Stromal cell of bone marrow (primary cell): ENCODE measurements at regions not wholly inside any gene's neighbourhood (a gene's known extent, or its start where the extent isn't known, plus 50 kb on each side); places are given as distances from the start of the nearest gene placed in this dataset.
"Not testable (repeated sequence)": the region's sequence is repeated elsewhere in the genome, so short reads cannot be mapped to it uniquely, and the experiment has no call there.

Experiments used
- DNase-seq: peaks from one replicate; pipeline ENCODE4 v3.0.0-alpha.2; 2012; ENCODE audit warnings: low read depth

GRCh38 chr4:128758314-128758922, 51.1 kb upstream of the JADE1 start:
- DNase-seq: no peak

DNA sequence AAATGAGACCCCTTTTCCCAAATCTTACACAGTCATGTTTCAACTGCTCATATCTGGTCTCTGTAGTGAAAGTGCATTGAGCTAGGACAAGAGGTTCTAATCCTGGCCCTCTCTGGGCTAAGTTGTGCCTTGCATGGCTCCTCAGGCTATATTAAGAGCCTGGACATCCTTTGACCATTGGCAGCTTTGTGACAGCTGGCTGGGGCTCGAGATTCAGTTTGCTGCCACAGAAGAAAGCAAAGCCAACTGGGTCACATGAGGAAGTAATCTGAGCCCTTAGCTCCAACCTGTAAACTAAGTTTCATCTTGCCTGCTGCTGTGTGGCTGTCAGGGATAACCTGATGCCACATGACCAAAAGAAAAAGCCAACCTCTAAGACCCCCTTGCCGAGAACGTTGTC, 51.8 kb upstream of the JADE1 start:
- DNase-seq: no peak

DNA sequence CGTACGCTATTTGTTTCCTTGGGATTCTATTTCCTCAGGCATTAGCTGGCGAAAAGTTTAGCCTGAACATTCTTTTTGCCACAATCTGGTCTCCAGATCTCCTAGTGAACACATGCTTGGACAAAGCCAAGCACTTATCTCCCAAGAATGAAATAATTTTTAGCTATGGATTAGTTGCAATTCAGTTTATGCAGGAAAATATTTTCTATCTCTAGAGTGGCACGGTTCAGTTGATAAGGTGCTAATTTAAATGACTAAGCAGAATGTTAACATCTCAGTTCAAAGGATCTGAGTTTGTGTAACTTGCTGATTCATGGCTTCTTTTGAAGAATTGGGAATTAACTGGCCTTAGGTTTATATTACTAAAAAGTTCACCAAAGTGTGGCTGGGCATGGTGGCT, 58.1 kb upstream of the JADE1 start:
- no peak for DNase-seq

DNA sequence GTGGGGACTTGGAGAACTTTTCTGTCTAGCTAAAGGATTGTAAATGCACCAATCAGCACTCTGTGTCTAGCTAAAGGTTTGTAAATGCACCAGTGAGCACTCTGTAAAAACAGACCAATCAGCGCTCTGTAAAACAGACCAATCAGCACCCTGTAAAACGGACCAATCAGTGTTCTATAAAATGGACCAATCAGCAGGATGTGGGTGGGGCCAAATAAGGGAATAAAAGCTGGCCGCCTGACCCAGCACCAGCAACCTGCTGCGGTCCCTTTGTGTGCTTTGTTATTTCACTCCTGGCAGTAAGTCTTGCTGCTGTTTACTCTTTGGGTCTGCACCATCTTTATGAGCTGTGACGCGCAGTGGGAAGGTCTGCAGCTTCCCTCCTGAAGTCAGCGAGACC, 67.8 kb upstream of the JADE1 start:
- DNase-seq: not testable (repeated sequence)

DNA sequence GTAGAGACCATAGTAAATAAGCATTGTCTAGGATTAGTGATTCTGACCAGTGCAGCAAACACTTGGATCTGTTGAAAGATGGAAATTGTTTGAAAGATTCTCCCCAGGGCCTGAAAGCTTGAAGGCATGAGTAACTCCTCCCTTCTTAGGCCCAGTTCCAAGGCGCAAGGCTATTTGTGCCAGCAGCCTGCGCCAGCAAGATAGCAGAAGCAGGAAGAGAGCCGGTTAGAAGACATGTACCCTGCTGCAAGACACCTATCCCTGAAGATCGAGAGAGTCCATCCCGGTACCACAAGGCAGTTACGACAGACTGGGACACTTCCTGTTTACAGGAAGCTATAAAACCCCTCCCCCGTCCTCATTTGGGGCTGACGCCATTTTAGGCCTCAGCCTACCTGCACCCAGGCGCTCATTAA, 72.4 kb upstream of the JADE1 start:
- no peak for DNase-seq

DNA sequence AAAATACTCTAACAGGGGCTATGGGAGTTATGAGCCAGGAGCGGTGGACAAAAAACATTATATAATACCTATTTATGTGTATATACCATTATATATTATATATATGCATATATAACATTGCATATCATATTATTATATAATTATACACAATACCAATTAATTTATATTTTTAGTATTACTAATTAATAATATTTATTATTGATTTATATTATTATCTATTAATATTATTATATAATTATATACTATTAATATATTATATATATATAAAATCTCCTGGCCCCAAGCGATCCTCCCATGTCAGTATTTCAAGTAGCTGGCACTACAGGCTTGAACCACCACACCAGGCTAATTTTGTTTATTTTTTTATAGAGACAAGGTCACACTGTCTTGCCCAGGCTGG, 73.8 kb upstream of the JADE1 start:
- DNase-seq: no peak

- no peak for DNase-seq
Measured at GRCh38 chr4:128728190-128728589, 81.3 kb upstream of the JADE1 start.

DNA sequence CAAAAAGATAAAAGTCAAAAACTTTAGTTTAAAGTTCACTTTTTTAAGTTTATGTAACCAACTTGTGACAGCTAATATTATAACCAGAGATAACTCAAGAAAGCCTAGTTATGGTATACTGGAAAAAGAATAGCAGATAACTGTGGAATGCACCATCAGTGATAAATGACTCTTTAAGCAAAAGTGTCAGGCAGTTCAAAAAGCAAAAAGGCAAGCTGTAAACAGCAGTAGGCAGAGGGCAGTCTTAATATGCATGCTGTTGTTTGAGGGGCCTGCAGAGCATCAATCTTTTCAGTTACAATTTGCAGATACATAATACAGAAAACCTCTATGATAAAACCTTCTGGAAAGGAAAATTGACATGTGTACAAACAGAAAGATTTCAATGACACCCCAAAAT, 81.8 kb upstream of the JADE1 start:
- DNase-seq: no peak

GRCh38 chr4:128725405-128726055, 84.0 kb upstream of the JADE1 start:
- no peak for DNase-seq

GRCh38 chr4:128722911-128723310, 86.6 kb upstream of the JADE1 start:
- DNase-seq: no peak

DNA sequence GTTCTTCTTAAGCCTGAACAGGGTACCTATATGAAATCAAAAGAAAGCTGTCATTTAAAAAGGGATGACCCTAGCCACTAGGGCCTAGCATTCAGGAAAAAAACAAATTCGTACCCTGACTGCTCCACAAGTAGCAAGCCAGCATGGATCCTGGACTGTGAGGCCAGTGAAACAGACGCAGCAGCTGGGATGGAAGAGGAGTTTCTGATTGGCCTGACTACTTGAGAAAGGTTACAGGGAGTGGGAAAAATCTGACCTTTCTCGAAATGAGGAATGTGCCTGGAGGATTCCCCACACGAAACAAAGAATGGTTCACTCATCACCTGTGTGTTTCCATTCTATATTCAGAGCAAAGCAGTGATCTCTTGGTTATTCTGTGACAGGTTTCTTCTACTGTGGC, 87.6 kb upstream of the JADE1 start:
- no peak for DNase-seq

DNA sequence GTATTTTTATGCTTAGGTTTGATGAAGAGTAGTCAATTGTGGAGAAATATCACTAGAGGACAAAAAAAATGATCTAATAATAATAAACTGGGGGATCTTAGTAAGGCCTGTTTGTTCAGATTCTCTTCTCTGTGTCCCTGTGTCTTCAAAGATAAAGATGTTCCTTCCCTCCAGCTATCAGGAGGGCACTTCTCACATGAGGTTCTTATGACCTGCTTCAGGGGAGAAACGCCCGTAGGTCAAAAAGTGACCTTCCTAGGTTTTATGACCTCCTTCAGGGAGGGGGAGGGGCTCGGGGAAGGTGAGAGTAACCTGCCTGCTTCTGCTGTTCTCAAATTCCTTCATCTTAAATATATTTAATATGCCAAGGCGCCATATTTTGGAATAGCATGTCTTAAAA, 89.2 kb upstream of the JADE1 start:
- no peak for DNase-seq

GRCh38 chr4:128718768-128719167, 90.7 kb upstream of the JADE1 start:
- DNase-seq: peak; percentile 36

DNA sequence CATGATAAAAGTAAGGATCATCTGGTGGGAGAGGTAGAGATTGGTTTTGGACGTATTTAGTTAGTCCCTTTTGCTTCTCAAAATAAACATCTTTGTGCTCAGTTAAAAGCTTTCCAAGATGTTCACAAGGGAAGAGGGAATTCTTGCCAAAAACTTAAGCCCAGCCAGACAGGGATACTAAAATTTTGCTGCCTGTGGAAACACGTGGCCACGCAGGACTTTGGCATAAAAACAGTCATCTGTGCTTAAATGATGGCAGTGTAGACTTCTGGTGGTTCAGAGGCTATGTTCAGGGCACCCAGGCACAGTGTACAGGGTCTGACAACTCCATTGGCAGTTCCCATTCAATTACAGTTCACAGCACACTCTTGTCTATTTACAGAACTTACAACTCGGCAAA, 93.2 kb upstream of the JADE1 start:
- DNase-seq: peak; percentile 47

- DNase-seq: peak; percentile 78
Measured at GRCh38 chr4:128715616-128716015, 93.9 kb upstream of the JADE1 start.

- DNase-seq: no peak
Measured at GRCh38 chr4:128711361-128711760, 98.1 kb upstream of the JADE1 start.

DNA sequence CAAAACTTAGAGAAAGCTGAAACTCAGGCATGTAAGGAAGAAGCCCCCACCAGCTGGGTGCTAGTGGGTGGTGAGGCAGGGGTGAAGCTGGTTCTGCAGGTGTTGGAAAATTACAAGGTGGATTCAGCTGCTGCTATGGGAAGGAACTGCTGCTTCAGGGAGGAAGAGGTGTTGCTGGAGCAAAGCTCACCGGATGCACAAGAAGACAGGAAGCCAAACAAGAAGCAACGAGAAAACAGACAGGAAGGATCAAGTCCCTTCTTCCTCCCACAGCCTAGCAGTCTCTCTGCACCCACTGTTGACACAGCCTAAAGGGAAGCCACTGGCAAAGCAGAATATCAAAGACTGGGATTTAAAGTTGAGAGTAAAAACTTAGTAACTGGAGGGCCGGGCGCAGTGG, 100.2 kb upstream of the JADE1 start:
- no peak for DNase-seq

DNA sequence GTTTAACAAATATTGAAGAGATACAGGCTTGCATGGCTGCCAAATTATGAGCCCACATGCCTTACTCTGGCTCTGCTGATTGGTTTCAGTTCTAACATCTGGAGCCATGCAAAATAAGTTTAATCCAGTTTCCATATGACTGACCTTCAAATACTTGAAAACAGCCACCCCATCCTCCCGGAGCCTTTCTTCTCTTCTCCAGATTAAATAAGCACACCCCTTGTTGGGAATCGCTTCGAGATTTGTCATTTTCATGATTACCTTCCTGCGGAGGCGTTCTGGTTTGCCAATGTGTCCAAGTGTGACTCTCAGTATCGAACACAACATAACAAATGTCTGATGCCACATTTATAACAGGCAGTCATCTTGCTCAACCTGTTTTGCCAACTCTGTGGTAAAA, 101.6 kb upstream of the JADE1 start:
- peak; percentile 47 for DNase-seq

GRCh38 chr4:128703948-128704347, 105.6 kb upstream of the JADE1 start:
- no peak for DNase-seq

DNA sequence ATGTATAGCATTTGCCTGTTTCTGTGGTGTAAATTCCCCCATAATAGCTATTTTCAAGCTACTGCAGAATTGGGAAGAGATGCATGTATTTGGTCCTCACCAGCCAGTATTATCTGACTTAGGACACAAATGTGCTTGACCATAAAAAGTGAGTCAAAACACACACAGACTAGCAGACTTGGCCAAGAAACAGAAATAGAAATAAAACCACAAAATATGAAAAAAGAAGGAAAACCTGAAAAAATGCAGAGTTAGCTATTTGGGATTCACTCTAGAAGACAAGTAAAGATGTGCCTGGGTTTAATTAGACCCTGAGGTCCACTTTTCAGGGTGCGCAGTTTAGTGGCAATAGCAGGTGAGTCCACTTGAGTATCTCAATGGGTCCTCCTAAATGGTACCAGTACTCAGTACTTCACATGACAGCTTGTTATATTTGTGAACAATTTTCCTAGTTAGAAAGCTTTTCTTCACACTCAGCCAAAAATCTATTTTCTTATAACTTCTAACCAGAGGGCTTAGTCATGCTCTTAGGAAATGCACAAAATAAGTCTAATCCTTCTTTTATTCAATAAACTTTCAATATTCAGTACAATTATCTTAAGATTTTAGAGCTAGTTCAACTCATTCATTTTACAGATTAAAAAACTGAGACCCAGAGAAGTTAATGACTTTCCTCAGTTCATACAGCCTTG, 108.7 kb upstream of the JADE1 start:
- DNase-seq: no peak

DNA sequence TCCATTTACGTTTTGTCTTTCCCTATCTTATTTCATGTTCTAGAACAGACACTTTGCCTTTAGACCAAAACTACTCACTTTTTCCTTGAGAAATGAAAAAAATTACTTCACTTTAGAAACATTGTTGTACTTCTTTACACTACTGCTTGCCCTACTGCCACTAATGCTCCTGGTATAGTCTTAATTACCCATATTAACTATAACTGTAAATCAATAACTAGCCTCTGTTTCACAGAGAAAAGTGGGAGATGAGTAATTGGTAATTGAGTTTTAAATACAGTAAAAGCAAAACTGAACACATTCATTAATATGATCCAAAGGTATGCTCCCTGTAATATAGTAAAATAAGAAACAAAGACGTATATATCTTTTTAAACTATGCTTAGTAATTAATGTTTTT, 111.1 kb upstream of the JADE1 start:
- no peak for DNase-seq

GRCh38 chr4:128697323-128697722, 112.2 kb upstream of the JADE1 start:
- no peak for DNase-seq

- no peak for DNase-seq
Measured at GRCh38 chr4:128690011-128690410, 119.5 kb upstream of the JADE1 start.
